ENCODE measurements at regions not wholly inside any gene's neighbourhood (a gene's known extent, or its start where the extent isn't known, plus 50 kb on each side); places are given as distances from the start of the nearest gene placed in this dataset.

- TF ChIP-seq CTCF (IDR thresholded peaks at IDR 0.05; ENCODE audit: insufficient read depth, low read depth, low read length) (no peak), EZH2 (IDR thresholded peaks at IDR 0.05; ENCODE audit: insufficient read depth, low read length) (no peak)
Observed at GRCh38 chrX:20393944-20394343, 127.2 kb upstream of the RPS6KA3 start.

Data from astrocyte (in vitro differentiated cells and primary cell).